AG10803 (cell line): ENCODE measurements at regions not wholly inside any gene's neighbourhood (a gene's known extent, or its start where the extent isn't known, plus 50 kb on each side); places are given as distances from the start of the nearest gene placed in this dataset.

Experiments
- DNase-seq: peaks from one replicate; pipeline ENCODE4 v3.0.0; 2010; ENCODE audit warnings: low read depth
- H3K4me3 ChIP-seq: 2 replicates; pipeline ENCODE4 v1.5.1; 2011; ENCODE audit warnings: mild to moderate bottlenecking, low read length, control low read depth
- TF ChIP-seq, protein P1 (sequence below): conservative IDR thresholded peaks from 2 replicates; pipeline ENCODE4 v1.5.1; 2011; ENCODE audit warnings: mild to moderate bottlenecking, low read length, control low read depth, inconsistent platforms

DNA sequence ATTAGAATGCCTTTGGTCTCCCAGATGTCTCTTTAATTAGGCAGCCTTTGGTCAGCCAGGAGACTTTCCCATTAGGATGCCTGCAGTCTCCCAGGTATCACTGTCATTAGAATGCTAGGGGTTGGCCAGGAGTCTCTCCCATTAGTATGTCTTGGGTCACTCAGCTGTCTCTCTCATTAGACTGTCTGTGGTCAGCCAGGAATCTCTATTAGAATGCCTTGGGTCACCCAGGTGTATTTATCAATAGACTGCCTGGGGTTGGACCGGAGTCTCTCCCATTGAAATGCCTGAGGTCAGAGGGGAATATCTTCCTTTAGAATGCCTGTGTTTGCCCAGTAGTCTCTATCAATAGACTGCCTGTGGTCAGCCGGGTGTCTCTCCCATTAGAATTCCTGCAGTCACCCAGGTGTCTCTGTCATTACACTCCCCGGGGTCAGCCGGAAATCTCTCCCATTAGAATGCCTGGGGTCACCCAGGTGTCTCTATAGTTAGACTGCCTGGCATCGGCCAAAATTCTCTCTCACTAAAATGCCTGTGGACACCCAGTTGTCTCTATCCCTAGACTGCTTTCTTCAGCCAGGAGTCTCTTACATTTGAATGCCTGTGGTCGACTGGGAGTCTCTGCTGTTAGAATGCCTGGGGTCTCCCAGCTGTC lies 1460.3 kb downstream of the UQCRFS1 start:
- no peak for DNase-seq
- no peak overlapping the region for H3K4me3 ChIP-seq
- TF ChIP-seq, protein P1, sequence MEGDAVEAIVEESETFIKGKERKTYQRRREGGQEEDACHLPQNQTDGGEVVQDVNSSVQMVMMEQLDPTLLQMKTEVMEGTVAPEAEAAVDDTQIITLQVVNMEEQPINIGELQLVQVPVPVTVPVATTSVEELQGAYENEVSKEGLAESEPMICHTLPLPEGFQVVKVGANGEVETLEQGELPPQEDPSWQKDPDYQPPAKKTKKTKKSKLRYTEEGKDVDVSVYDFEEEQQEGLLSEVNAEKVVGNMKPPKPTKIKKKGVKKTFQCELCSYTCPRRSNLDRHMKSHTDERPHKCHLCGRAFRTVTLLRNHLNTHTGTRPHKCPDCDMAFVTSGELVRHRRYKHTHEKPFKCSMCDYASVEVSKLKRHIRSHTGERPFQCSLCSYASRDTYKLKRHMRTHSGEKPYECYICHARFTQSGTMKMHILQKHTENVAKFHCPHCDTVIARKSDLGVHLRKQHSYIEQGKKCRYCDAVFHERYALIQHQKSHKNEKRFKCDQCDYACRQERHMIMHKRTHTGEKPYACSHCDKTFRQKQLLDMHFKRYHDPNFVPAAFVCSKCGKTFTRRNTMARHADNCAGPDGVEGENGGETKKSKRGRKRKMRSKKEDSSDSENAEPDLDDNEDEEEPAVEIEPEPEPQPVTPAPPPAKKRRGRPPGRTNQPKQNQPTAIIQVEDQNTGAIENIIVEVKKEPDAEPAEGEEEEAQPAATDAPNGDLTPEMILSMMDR: no peak

DNA sequence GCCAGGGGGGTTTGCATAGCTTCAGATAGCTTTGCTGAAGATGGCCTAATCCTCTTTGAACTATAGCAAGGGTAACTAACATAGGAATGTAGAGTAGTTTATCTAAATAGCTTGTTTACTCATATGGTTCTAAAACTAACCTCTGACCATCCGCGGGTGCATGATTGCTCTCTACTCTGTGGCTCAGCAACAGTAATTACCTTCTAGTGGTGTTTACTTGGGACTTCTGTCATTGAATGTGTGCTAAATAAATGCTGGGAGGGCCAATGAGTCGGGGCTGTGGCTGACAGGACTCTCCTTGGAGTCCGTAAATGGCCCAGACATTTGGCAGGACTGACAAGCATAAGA lies 1461.9 kb downstream of the UQCRFS1 start:
- H3K4me3 ChIP-seq: no peak overlapping the region
- DNase-seq: no peak
- TF ChIP-seq, protein P1: no peak

DNA sequence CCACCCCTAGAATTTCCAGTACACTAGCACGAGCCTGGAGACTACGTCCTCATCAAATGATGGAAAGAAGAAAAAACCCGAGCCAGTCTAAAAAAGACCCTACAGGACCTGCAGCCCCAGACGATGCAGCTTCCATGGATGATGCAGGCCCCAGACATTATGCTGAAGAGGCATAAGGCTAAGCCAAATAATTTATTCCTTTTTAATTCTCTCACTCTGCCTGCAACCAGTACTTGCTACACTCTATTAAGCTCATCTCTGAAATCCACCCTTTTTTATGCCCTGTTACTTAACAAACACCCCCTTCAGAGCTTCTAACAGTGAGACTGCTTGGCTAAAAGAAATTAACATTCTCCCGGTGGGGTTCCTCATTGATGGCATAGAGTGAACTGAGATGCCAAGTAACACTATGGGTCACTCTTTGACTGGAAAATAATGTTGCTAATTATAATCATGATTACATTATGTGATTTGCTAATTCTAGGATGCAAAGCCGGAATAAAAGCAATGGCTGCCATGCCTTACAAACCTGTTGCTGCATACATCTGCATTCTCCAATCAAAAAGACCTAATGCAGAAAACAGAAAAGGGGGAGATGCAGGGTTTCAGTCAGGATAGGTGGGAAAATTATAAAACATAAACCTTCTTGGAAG lies 1462.4 kb downstream of the UQCRFS1 start:
- TF ChIP-seq, protein P1: no peak
- no peak for DNase-seq

DNA sequence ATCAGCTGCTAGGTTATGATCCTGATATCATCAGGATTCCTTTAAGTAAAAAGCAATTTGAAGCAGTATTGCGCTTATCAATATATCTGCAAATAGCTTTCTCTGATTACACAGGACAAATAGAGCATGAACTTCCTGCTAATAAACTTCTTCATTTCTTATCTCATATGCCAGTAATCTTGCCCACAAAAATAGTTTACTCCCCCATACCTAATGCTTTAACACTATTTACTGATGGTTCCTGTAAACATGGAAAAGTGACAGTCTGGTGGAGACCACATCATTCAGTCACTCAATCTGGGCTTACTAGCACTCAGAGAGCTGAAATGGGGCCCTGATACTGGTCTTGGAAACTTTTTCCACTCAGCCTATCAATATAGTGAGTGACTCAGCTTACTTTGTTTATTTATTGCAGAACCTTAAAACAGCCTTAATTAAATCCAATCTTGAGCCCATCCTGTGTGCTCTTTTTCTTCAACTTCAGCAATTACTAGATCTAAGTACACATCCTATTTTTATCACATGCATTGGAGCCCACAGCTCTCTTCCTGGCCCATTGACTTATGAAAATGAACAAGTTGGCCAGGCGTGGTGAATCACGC lies 1464.3 kb downstream of the UQCRFS1 start:
- TF ChIP-seq, protein P1: no peak
- no peak for DNase-seq

More for the DNA sequence above, 1462.4 kb downstream of the UQCRFS1 start:
- H3K4me3 ChIP-seq: no peak overlapping the region

DNA sequence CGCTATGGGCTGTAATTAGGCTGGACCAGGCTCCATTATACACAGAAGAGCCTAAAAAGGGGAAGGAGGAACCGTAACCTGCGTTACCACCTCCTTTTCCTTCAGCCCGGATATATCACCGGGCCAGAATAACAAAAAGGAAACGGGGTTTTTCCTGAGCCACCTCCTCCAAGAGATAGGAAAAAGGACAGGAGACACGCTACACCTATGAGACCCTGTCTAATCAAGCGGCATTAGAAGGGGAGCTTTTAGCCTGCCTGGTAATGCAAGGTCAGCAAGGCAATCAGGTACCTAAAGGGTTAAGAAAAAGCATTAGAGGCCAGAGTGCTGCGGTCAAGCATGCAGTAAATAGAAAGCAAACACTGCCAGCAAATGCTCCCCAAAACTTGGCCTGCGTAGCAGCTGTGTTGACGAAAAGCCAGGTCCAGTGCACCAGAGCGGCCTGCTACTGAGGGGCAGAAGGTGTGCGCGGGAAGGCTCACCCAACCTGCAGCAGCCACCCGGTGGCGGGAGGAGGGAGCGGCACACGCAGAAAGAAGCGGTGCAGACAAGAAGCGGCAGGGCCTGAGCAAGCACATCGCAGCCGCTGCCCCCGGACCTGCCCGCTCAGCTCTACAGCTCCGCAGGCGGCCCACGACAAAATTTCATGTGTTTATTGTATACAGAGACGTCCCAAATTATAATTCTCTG lies 1466.1 kb downstream of the UQCRFS1 start:
- peak; percentile 13 for DNase-seq
- H3K4me3 ChIP-seq: 0 out of 2 replicates have a peak overlapping the region, but pooled peaks have one; percentile 15
- TF ChIP-seq, protein P1: peak; percentile 23

More for the DNA sequence above, 1464.3 kb downstream of the UQCRFS1 start:
- H3K4me3 ChIP-seq: no peak overlapping the region

DNA sequence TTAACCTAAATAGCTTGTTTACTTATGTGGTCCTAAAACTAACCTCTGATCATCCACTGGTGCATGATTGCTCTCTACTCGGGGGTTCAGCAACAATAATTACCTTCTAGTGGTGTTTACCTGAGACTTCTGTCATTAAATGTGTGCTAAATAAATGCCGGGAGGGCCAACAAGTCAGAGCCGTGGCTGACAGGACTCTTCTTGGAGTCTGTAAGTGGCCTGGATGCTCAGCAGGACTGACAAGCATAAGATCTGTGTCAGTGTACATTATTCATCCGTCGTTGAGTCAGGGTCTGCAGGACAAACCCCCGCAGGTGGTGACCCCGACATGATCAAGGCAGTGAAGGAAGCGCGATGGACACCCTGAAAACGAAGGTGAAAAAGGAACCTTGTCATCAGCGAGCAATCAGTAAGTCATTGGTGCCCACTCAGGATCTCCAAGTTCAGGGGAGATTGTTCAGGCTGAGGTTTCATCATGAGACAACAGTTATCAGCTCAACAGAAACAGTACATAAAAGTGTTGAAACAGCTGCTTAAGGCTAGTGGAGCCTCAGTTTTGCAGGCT lies 1466.9 kb downstream of the UQCRFS1 start:
- H3K4me3 ChIP-seq: no peak overlapping the region
- DNase-seq: no peak
- TF ChIP-seq, protein P1: no peak
